ENCODE measurements at regions not wholly inside any gene's neighbourhood (a gene's known extent, or its start where the extent isn't known, plus 50 kb on each side); places are given as distances from the start of the nearest gene placed in this dataset.
A peak's percentile ranks its signal among the peaks of the same experiment; 100 is the strongest.
"Not testable (repeated sequence)": the region's sequence is repeated elsewhere in the genome, so short reads cannot be mapped to it uniquely, and the experiment has no call there.

DNA sequence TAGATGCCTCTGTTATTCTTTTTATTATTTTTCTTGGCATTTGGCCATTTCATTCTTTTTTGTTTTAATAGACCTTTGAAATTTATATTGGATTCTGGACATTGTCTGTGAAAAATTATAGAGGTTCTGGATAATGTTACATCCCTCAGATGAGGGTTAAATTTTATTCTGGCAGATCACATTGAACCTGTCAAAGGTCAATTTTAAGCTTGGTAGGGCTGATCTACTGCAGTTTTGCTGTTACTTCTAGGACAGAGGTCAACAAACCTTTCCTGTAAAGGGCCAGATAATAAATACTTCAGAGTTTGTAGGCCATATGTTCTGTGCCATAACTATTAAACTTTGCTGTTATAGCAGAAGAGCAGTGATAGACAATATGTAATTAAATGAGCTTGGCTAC lies 318.9 kb upstream of the DPPA4 start:
- DNase-seq (ENCODE audit: low read depth in 2 of 2): no peak

DNA sequence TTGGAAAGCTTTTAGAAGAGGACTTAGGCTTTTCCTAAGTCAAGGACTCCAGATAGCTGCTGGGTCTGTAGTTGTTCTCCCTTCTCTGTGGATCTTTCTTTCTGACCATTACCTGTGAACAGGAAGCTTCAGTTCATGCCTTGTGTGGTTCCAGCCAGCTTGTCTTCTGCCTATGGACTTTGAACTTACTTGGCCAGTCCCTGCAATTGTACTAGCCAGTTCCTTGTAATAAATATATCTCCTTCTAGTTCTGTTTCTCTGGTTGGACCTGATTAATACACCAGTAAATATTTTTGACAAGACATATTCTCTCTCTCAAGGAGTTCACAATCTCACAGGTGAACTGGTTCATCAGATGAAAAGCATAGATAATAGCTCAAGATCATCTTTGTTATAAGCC lies 341.3 kb upstream of the DPPA4 start:
- DNase-seq (ENCODE audit: low read depth in 2 of 2): no peak

DNA sequence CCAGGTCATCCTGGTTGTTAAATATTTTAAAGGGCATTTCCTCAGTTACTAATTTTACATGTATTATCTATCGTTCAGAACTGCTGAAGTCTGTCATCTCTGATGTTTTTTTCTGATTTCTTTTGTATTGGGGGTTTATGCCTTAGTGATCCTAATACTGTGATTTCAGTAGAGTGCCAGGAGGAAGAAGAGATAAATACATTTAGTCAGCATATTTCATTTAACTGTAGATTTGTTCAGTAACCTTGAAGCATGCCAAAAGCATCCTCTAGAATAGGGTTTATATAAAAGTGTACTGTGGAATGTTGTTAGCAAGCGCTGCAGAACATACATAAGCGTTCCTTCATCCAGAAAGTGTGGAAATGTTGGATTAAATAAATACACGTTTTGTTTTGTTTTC lies 342.3 kb upstream of the DPPA4 start:
- DNase-seq (ENCODE audit: low read depth in 2 of 2): no peak

DNA sequence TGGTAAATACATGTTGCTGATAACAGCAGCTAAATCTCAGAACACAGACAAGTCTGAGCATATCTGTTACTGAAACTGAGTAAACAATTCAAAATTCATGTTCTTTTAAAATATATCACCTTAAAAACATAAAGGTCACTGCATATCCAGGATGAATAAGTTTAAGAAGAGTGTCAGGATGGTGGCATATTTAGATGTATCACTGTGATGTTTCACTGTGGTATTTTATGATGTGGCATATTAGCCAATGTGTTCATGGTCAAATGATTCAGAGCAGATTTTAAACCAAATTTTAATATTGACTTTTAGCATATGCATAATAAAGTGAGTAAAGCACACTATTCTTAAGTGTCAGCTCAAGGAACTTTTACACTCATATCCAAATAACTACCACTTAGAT lies 346.4 kb upstream of the DPPA4 start:
- no peak for DNase-seq (ENCODE audit: low read depth in 2 of 2)

DNA sequence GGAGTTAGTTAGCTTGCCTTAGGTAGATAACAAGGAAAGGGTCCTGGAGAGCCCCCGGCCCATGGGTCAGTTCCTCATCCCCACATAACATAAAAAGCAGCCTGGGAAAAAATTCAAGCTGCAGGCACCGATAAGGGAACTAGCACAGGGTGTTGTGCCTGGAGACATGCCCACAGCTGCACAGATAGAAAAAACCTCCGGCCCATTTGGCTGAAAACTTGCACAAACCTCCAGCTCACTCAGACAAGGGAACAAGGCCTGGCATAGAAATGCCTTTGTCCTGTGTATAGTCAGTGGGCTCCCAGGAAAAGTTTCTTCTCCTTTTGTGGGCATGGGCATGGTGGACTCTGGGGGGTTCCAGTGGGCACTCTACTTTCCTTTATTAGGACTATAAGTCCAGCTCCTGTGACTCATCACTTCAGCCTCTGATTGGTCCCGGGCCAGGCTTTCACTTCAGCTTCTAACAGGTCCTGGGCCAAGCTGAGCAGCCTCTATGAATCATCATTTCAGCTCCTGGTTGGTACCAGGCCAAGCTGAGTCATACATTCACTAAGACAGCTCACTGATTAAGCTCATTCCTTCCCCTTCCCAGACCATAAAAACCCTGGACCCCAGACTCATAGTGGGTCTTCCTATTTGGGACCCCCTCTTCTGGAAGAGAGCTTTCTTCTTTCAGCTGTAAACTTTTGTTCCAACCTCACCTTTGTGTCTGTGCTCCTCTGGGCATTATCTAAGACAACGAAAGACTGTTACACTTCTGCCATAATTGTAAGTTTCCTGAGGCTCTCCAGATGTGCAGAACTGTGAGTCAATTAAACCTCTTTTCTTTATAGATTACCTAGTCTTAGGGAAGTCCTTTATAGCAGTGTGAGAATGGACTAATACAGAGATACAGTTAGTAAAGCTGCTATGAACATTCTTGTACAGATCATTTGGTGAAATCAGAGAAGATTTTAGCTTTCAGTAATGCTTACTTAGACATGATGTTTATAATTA lies 348.0 kb upstream of the DPPA4 start:
- DNase-seq (ENCODE audit: low read depth in 2 of 2): no peak

DNA sequence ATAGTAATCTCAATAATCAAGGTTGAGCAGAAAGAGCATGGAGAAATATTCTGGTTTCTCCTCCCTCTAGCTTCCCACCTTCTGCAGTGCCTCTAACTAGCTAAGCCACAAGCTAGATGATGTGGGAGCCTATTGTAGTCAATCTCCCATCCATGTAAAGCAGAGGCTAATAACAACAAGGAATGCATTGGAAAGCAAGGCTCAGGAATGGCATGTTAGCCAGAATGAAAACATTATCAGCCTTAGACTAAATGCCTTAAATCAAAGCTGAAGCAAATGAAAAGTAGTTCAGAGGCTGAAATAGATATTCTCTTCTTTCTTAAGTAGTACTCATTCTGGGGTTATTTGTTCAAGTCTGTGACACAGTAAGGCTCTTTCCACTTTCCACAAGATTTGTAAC lies 350.3 kb upstream of the DPPA4 start:
- no peak for DNase-seq (ENCODE audit: low read depth in 2 of 2)

DNA sequence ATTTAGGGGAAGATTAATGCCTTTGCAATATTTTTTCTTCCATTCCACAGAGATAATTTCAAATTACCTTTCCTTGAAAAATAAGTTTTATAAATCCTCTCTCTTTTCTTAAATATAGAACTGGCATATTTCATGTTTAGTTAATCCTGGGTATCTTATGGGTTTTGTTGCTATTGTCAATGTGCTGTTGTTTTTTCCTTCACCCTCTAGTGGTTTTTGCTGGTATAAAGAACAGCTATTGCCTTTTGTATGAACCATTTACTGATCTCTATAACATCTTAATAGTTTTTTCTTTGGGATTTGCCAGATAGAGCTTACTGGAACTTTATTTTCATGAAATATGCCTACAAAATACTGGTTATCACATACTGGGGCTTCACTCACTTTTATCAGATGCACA lies 359.6 kb upstream of the DPPA4 start:
- no peak for DNase-seq (ENCODE audit: low read depth in 2 of 2)

DNA sequence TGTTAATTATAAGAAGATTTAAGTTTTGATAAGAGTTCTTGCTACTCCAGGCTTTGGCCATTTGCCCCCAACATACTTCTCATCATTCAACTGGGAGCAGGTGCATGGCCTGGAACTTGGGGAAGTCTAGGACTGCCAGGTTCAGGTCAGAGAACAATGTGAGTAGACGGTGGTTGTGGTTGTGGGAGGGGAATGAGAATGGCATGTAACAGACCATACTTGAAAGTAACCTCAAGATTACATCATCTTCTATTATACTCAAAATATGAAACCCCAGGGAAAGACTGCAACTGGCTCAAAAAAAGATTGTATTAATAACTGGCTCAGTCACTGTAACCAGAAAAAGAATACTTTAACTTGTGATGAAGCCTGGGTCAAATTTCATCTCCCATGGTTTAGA lies 364.9 kb upstream of the DPPA4 start:
- DNase-seq (ENCODE audit: low read depth in 2 of 2): no peak

DNA sequence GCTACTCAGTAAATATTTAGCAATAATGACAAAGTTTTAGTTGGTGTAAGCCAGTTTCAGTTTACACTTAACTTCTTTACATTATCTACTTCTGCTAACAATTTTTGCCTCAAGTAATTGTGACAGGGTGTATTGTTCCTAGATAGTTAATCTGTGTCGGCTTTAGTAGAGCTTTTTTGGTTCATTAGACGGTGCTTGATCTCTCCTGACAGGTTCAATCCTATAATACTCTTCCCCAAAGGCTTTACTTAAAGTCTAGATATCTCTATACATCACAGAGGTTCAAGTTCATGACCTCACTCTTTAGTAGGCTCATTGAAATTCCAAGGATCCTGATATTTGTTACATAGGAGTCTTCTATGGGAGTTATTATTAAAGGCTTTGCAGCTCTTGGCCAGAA lies 365.6 kb upstream of the DPPA4 start:
- DNase-seq (ENCODE audit: low read depth in 2 of 2): no peak

DNA sequence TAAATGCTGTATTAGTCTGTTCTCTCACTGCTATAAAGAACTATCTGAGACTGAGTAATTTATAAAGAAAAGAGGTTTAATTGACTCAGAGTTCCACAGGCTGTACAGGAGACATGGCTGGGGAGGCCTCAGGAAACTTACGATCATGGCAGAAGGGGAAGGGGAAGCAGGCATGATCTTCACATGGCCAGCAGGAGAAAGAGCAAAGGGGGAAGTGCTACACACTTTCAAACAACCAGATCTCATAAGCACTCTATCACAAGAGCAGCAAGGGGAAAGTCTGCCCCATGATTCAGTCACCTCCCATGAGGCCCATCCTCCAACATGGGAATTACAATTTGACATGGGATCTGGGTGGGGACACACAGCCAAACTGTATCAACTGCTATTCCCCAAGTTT lies 367.8 kb upstream of the DPPA4 start:
- not testable (repeated sequence) for DNase-seq (ENCODE audit: low read depth in 2 of 2)

DNA sequence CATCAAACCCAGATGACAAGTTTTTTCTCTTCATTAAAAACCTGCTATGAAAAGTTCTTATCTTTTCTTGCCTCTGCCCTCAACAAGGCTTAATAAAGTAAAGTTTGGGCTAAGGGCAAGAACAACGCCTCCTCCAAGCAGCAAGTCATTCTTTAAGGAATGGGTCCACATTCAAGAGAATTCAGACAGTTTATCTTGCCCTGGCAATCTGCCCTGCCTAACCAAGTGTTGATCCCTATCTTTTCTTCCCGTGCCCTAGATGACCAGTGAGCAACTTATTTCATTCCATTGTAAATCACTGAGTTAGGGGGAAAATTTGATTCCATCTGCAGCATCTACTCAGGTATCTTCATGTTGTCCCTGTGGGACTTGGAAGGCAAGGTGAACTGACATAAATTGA lies 370.3 kb upstream of the DPPA4 start:
- DNase-seq (ENCODE audit: low read depth in 2 of 2): no peak

DNA sequence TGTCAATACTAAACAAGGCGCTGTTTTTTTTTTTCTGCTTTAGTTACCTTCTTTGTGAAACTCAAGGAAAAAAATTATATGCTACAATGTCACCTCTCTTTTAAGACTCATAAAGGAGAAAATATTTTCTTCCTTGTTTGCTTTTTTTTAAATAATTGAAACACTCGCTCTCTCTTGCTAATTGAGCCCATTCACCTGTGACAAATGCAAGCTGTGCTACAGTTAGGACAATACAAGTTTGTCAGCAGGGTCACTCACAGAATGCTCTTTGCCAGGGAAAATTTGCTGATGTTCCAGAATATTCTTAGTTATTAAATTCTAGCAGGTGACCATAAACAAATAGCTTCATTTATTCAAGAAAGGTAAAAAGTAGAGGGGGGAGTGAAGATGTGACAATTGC lies 375.9 kb upstream of the DPPA4 start:
- no peak for DNase-seq (ENCODE audit: low read depth in 2 of 2)

DNA sequence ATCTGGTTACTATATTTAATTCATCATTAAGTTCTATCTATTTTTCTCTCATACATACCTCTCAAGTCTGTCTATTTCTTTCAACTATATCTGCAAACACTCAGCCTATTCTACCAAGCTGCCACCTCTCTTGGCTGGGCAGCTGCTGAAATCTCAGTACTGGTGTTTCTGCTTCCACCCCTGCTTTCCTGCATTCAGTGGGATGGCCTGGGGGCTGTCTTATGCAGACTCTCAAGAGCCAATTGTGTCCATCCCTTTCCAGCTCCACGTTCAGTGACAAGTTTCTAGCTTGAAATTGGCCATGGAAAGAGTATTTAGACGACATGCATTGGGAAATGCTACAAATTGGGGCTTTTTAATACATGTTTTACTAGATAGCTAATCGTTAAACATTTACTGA lies 378.4 kb upstream of the DPPA4 start:
- no peak for DNase-seq (ENCODE audit: low read depth in 2 of 2)

DNA sequence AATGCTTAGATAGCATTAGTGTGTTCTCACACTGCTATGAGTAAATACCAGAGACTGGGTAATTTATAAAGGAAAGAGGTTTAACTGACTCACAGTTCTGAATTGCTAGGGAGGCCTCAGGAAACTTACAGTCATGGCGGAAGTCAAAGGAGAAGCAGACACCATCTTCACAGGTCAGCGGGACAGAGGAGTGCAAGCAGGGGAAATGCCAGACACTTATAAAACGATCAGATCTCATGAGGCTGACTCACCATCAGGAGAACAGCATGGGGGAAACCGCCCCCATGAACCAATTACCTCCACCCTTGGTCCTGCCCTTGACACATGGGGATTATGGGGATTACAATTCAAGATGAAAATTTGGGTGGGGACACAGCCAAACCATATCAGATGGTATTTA lies 381.5 kb upstream of the DPPA4 start:
- DNase-seq (ENCODE audit: low read depth in 2 of 2): no peak

DNA sequence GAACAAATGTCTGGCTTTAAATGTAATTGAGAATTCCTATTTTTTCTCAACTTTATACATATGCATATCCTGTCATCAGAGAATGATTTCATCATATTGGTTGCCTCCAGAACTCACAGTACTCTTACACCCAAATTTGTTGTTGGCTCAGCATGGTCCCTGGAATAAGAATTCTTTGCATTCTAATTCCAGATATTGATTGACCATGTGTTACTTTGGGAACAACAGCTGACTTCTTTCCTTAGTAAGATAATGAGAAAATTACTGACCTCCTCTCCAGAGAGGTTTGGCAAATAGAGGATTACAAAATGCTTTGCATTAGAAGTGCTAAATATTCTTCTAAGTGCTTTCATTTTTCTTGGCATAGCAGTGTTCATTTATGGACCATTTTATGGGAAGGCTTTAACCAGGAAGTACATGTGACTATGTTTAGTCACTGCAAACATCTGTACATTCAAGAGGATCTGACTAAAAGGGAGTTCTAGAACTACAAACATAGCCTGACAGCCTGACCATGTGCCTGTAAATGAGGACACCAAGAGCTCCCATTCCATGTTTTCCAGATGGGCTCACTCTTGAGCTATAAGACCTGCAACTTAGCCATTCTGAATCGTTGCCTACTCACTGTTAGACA lies 391.6 kb upstream of the DPPA4 start:
- DNase-seq (ENCODE audit: low read depth in 2 of 2): no peak

DNA sequence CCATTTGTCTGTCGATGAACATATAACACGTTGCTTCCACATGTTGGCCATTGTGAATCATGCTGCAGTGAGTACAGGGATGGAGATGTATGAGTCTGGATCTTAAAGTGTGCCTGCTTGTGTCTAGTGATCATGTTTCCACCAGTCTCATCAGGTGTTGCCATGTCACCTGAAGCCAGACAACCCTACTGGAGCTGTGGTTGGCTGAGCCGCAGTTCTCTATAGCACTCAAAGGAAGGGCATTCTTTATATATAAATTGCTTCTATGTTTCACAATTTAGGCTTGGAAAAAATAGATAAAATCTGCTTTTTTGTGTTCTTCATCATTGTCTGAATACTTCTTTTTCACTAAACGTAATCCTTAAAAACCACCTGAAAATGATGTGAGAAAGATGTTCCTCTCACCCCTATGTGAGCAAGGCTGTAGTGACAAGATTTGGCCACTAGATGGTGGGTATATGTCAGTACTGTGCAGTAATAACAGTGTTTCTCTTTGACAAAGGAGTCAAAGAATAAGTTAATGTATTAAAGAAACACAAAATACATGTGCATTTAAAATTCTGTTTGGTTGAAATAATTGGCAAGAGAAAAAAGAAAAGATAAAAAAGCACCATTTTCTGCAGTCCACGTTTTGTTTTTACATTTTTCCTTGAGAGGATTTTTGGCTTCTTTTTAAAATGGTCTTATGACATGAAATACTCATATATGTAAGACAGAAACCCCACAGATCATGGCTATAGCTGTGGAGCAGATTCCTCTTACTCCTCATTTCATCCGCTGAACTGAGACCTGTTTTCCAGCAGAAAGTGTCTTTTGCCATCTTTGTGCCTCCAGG lies 394.5 kb upstream of the DPPA4 start:
- DNase-seq (ENCODE audit: low read depth in 2 of 2): peak; percentile 23 to 50

DNA sequence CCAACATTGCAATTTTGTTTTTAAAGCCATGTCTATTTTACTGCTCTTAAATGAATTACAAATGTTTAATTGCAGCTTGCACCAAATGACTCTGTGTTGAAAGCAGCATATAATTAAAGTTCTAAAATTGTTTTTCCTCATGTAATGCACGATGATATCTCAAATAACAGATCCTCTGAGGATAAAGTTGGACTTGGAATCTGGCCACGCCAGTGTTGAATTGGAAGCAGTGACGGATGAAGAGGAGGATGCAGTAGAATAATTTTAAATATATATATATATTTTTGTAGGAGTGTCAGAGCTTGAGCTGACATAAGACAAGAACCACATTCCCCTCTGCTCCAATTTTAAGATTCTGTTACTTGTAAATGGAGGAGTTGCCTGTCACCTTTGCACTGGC lies 406.6 kb upstream of the DPPA4 start:
- no peak for DNase-seq (ENCODE audit: low read depth in 2 of 2)

DNA sequence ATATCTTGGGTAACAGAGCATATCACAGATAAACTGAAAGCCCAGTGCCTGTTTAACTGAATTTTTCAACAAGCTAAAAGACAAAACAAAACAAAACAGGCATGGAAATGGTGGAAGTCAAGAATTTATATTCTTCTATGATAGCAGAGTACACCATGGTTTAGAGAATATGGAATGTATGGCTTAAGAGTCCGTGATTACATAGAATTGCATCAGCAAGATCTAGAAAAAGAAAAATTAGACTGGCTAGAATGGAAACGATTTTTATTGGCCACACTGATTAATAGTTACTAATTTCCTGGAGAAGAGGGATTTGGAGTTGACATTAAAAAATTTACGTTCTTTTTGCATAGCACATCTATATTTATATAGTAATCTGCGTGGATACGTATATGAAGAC lies 435.2 kb upstream of the DPPA4 start:
- no peak for DNase-seq (ENCODE audit: low read depth in 2 of 2)

DNA sequence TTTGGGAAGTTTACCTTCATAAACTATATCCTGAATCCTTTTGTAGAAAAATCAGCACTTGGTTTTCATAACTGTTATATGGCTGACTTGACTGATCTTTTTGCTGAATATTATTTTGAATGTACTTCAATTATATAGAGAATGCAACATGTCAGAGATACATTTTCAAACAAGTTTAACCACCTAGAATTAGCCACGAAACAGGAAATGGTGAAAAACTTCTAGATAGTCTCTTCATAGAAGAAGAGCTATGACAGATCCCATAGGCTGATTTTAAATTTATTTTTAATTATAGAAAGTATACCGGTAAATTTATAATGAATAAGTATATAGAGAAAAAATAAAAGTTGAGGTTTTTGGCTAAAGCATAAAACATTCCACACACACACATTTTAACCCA lies 436.8 kb upstream of the DPPA4 start:
- DNase-seq (ENCODE audit: low read depth in 2 of 2): no peak

DNA sequence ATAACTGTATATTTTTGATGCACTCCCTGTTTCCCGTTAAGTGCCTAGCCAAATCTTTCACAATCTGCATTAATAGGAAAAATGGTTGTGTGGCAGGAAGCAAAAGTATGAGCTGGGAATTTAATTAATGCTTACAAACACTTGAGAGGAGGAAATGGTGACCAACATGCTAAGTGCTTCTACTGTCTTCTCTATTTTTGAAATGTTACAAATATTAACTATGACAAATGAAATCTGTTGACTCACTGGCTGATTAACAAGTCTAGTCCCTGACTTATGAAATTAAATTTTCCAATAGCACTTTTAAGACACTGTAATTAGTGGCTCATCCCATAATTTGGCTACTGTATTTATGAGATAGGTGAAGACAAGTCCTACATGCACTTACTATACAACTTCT lies 446.9 kb upstream of the DPPA4 start:
- no peak for DNase-seq (ENCODE audit: low read depth in 2 of 2)

DNA sequence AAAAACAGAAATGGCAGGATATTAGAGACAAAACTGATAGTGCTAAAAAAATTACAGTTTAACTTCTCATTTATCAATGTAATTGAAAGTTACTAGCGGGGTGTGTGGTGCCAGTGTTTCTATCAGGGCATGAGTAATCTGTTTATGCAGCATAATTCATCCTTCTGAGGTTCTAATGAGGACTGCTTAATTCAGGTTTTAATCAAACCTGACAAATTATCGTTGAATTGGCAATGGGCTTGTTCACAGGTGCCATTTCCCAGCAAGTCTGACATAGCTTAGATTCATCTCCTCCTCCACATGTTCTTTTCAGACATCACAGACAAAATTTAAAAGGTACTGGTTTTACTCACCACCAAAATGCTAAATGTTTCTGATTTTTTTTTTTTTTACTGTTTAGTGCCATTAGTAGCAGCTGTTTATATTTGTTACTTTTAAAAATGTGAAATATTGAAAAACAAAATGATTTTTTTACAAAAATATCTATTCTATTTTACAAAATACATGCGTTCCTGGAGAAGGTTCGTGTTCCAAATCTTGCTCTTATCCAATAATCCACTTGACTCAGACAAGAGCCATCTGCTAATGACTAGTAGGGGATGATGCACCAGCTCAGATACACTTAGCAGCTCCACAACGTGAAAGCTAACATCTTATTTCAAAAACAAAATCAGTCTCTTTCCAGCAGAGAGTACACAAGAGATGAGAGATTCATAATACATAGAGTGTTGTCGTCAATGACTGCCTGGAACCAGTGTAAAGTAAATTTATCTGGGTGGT lies 447.7 kb upstream of the DPPA4 start:
- no peak for DNase-seq (ENCODE audit: low read depth in 2 of 2)

DNA sequence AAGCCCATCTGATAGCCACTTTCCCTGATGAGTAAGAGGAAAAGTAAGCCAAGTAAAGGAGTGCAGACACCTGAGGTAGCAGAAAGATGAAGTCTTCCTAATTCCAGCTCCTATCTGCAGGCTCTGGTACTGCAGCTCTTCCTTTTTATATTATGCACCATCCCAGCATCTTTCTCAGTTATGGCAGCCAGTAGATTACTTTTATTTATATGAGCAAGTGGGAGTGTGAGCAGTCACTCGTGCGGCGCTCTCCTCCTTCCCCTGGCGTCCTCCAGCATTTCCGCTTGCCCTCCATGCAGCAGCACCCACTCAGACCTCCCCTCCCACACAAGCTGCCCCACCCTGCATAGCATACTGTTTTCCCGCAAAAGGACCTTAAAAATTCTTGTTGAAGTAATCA lies 465.9 kb upstream of the DPPA4 start:
- DNase-seq (ENCODE audit: low read depth in 2 of 2): no peak
